GM18861 (cell line): ENCODE measurements at regions not wholly inside any gene's neighbourhood (a gene's known extent, or its start where the extent isn't known, plus 50 kb on each side); places are given as distances from the start of the nearest gene placed in this dataset.
"Not testable (repeated sequence)": the region's sequence is repeated elsewhere in the genome, so short reads cannot be mapped to it uniquely, and the experiment has no call there.

ENCODE experiments used
- ATAC-seq: cut with Tn5 transposase; IDR thresholded peaks from one replicate; pipeline ENCODE4 v1.9.1; 2021; ENCODE audit not compliant: unreplicated experiment

- ATAC-seq = no peak
These were observed 139.6 kb downstream of the PRL start for GRCh38 chr6:22157233-22157632.

- no peak for ATAC-seq
These were observed 132.6 kb downstream of the PRL start for GRCh38 chr6:22164236-22164635.

- ATAC-seq = not testable (repeated sequence)
These were observed 125.8 kb downstream of the PRL start for GRCh38 chr6:22171006-22171405.

- ATAC-seq = not testable (repeated sequence)
These were observed 125.0 kb downstream of the PRL start for GRCh38 chr6:22171885-22172284.

- no peak for ATAC-seq
These were observed 123.5 kb downstream of the PRL start for GRCh38 chr6:22173311-22173710.

GRCh38 chr6:22180250-22180649 is 116.6 kb downstream of the PRL start:
- not testable (repeated sequence) for ATAC-seq

GRCh38 chr6:22184371-22184770 is 112.5 kb downstream of the PRL start:
- ATAC-seq = no peak

GRCh38 chr6:22189946-22190345 is 106.9 kb downstream of the PRL start:
- no peak for ATAC-seq

GRCh38 chr6:22194188-22194921 is 102.5 kb downstream of the PRL start:
- no peak for ATAC-seq

- ATAC-seq = no peak
These were observed 97.1 kb downstream of the PRL start for GRCh38 chr6:22199771-22200170.

- ATAC-seq = no peak
These were observed 92.7 kb downstream of the PRL start for GRCh38 chr6:22204153-22204552.

- no peak for ATAC-seq
These were observed 91.6 kb downstream of the PRL start for GRCh38 chr6:22205266-22205665.

GRCh38 chr6:22206106-22206505 is 90.7 kb downstream of the PRL start:
- no peak for ATAC-seq

GRCh38 chr6:22208026-22208425 is 88.8 kb downstream of the PRL start:
- no peak for ATAC-seq

GRCh38 chr6:22214314-22214713 is 82.5 kb downstream of the PRL start:
- no peak for ATAC-seq

GRCh38 chr6:22215474-22215873 is 81.4 kb downstream of the PRL start:
- not testable (repeated sequence) for ATAC-seq

GRCh38 chr6:22218410-22218809 is 78.4 kb downstream of the PRL start:
- ATAC-seq = no peak

- ATAC-seq = no peak
These were observed 76.9 kb downstream of the PRL start for GRCh38 chr6:22219925-22220324.

GRCh38 chr6:22221211-22221610 is 75.6 kb downstream of the PRL start:
- ATAC-seq = no peak

GRCh38 chr6:22221630-22222029 is 75.2 kb downstream of the PRL start:
- no peak for ATAC-seq

GRCh38 chr6:22222469-22222868 is 74.4 kb downstream of the PRL start:
- no peak for ATAC-seq

GRCh38 chr6:22227824-22228610 is 68.8 kb downstream of the PRL start:
- ATAC-seq = no peak
